B cell (primary cell): ENCODE measurements at regions not wholly inside any gene's neighbourhood (a gene's known extent, or its start where the extent isn't known, plus 50 kb on each side); places are given as distances from the start of the nearest gene placed in this dataset.

Experiments used
- ATAC-seq: fragments of 200-7000 bp; cut with Tn5 transposase; one replicate; pipeline ENCODE4 v1.10.0; 2021; ENCODE audit warnings: low read depth, mild to moderate bottlenecking, moderate number of reproducible peaks, moderate library complexity
- CTCF ChIA-PET: fragments of 350-600 bp; sonication (Branson Sonifier 250); formaldehyde crosslinking; loops from one replicate; lab custom pipeline; 2021; ENCODE audit warnings: antibody characterized with exemption, inconsistent platforms; lab: Charles Lee
- POLR2A ChIA-PET: fragments of 350-600 bp; sonication (Branson Sonifier 250); formaldehyde crosslinking; loops from one replicate; lab custom pipeline; 2021; ENCODE audit warnings: antibody characterized with exemption; lab: Charles Lee
- DNase-seq: peaks from one replicate; pipeline ENCODE4 v3.0.0; 2013
- H2AFZ ChIP-seq: 2 replicates; pipeline ENCODE4 v1.6.1; 2012; ENCODE audit warnings: mild to moderate bottlenecking, low read depth, low read length; ENCODE audit not compliant: insufficient read depth, poor library complexity, severe bottlenecking
- H3K27ac ChIP-seq, 2 donors: 1 replicate in 1 of 2; 2 replicates in 1 of 2; pipeline ENCODE4 v1.5.1; 2012 to 2013; ENCODE audit warnings: low read length in 2 of 2, mild to moderate bottlenecking in 2 of 2, moderate library complexity in 1 of 2
- H3K27me3 ChIP-seq, 4 experiments: fragments of 200-600 bp in 1 of 4; sonication (generic) in 1 of 4; replicated peaks in 1 of 4; 1 replicate in 2 of 4; 2 replicates in 2 of 4; pipeline versions ENCODE4 v1.6.1 to v1.7.0; 2013 to 2016; ENCODE audit warnings: low read length in 3 of 4, mild to moderate bottlenecking in 2 of 4, mixed read lengths in 1 of 4, moderate library complexity in 1 of 4; ENCODE audit not compliant: insufficient read depth in 4 of 4, control insufficient read depth in 3 of 4; ENCODE audit errors: control extremely low read depth in 1 of 4
- H3K36me3 ChIP-seq, 2 experiments: replicated peaks in 1 of 2; 1 replicate in 1 of 2; 2 replicates in 1 of 2; pipeline versions ENCODE4 v1.6.1 to v1.7.1; 2013; ENCODE audit warnings: low read length in 1 of 2; ENCODE audit not compliant: insufficient read depth in 2 of 2, control insufficient read depth in 1 of 2; ENCODE audit errors: control extremely low read depth in 1 of 2, extremely low read depth in 1 of 2
- H3K4me1 ChIP-seq, 2 donors: fragments of 200-600 bp in 1 of 2; sonication (generic) in 1 of 2; 1 replicate in 1 of 2; 2 replicates in 1 of 2; pipeline versions ENCODE4 v1.5.1 to v1.6.1; 2013 to 2017; ENCODE audit warnings: low read length in 2 of 2; ENCODE audit not compliant: control insufficient read depth in 2 of 2, insufficient read depth in 2 of 2
- H3K4me2 ChIP-seq: replicated peaks from 2 replicates; pipeline ENCODE3; 2012; ENCODE audit warnings: mild to moderate bottlenecking, low read depth, low read length; ENCODE audit not compliant: poor library complexity, severe bottlenecking
- H3K4me3 ChIP-seq, 5 experiments: fragments of 200-600 bp in 1 of 5; sonication (generic) in 1 of 5; 1 replicate in 3 of 5; 2 replicates in 2 of 5; pipeline versions ENCODE4 v1.5.1 to v1.7.0; 2011 to 2016; ENCODE audit warnings: low read length in 4 of 5, mild to moderate bottlenecking in 4 of 5, low read depth in 2 of 5, control low read depth in 1 of 5, moderate library complexity in 1 of 5; ENCODE audit not compliant: insufficient read depth in 1 of 5; ENCODE audit errors: control extremely low read depth in 1 of 5, extremely low read depth in 1 of 5
- H3K79me2 ChIP-seq: fragments of 200-600 bp; sonication (generic); one replicate; pipeline ENCODE4 v1.6.0; 2016; ENCODE audit warnings: low read length; ENCODE audit not compliant: control insufficient read depth, insufficient read depth
- H3K9ac ChIP-seq: fragments of 200-600 bp; sonication (generic); 2 replicates; pipeline ENCODE4 v1.6.1; 2017; ENCODE audit warnings: mild to moderate bottlenecking, low read length, moderate library complexity
- H3K9me3 ChIP-seq, 3 donors: one replicate each; pipeline versions ENCODE4 v1.6.1 to v1.7.1; 2013; ENCODE audit warnings: low read length in 2 of 3; ENCODE audit not compliant: control insufficient read depth in 2 of 3, insufficient read depth in 1 of 3; ENCODE audit errors: control extremely low read depth in 1 of 3
- H4K20me1 ChIP-seq: 2 replicates; pipeline ENCODE4 v1.6.0; 2012; ENCODE audit warnings: mild to moderate bottlenecking, low read length; ENCODE audit not compliant: insufficient read depth, control insufficient read depth, poor library complexity, severe bottlenecking
- H3K27ac Mint-ChIP-seq: one replicate; pipeline ENCODE4 v1.8.0; 2021; ENCODE audit warnings: mixed read lengths
- H3K27me3 Mint-ChIP-seq: one replicate; pipeline ENCODE4 v1.8.0; 2021; ENCODE audit warnings: mixed read lengths
- H3K4me1 Mint-ChIP-seq: one replicate; pipeline ENCODE4 v1.8.0; 2021; ENCODE audit warnings: mixed read lengths
- H3K4me3 Mint-ChIP-seq: one replicate; pipeline ENCODE4 v1.8.0; 2021; ENCODE audit warnings: mixed read lengths
- H3K9me3 Mint-ChIP-seq: one replicate; pipeline ENCODE4 v1.8.0; 2022; ENCODE audit warnings: mixed read lengths; ENCODE audit not compliant: insufficient read depth
- CTCF ChIP-seq: fragments of 200-600 bp; IDR thresholded peaks from one replicate; pipeline ENCODE4 v1.8.0; 2022; ENCODE audit warnings: antibody characterized with exemption, mild to moderate bottlenecking
- EZH2 ChIP-seq: IDR thresholded peaks from 2 replicates; pipeline ENCODE4 v1.6.1; 2012; ENCODE audit warnings: borderline replicate concordance, low read depth, mild to moderate bottlenecking, moderate library complexity, low read length; ENCODE audit not compliant: insufficient read depth, poor library complexity, severe bottlenecking
- WGBS: methylation state at CpG from one replicate; pipeline ENCODE4 v1.1.5; 2013; ENCODE audit warnings: missing lambda C conversion rate; ENCODE audit not compliant: insufficient coverage; 5-methylcytosine and 5-hydroxymethylcytosine counted together
- intact Hi-C: fragments of 100-400 bp; cut with micrococcal nuclease; formaldehyde crosslinking; loops from one replicate; pipeline ENCODE4 v1.10.0; 2022

GRCh38 chr4:3361406-3361805, 68.6 kb downstream of the RGS12 start:
- no peak for DNase-seq
- peaks cover 32% of the 10 kb centered on the region for H3K4me1 Mint-ChIP-seq
- H3K27me3 Mint-ChIP-seq = no peaks in the 10 kb centered on the region

GRCh38 chr4:3361896-3362295, 69.1 kb downstream of the RGS12 start:
- no peaks in the 10 kb centered on the region for H3K27me3 Mint-ChIP-seq
- peaks cover 28% of the 10 kb centered on the region for H3K4me1 Mint-ChIP-seq
- ATAC-seq (no peak), DNase-seq (no peak)
- Histone ChIP-seq H3K4me1 (no peaks in the 10 kb centered on the region), H3K9me3 (peaks cover 0 to under 1% (median 0%) of the 10 kb centered on the region in 3 donors), H3K9ac (no peak overlapping the region), H4K20me1 (no peaks in the 10 kb centered on the region), H3K27me3 (no peaks in the 10 kb centered on the region), H3K4me2 (no peak overlapping the region), H3K27ac (no peak overlapping the region), H3K79me2 (no peaks in the 10 kb centered on the region), H3K36me3 (no peaks in the 10 kb centered on the region), H2AFZ (no peak overlapping the region), H3K4me3 (no peak overlapping the region)
- H3K4me3 Mint-ChIP-seq = no peak overlapping the region
- ChIA-PET POLR2A (no interaction called here), CTCF (interaction anchor here (0.9 to 1.2 kb wide), 2 partner anchors 8 to 9 kb away, joined by 3 read pairs; no protein-coding TSS in a partner anchor)
- intact Hi-C loops = no loop called here
- H3K9me3 Mint-ChIP-seq = no peaks in the 10 kb centered on the region
- WGBS = 91% methylated on average over 7 of the region's 12 CpGs
- no peak overlapping the region for H3K27ac Mint-ChIP-seq
- no peak for TF ChIP-seq CTCF
- no peak for TF ChIP-seq EZH2

More at GRCh38 chr4:3361406-3361805, 68.6 kb downstream of the RGS12 start:
- H4K20me1 ChIP-seq = no peaks in the 10 kb centered on the region
- ChIA-PET POLR2A (no interaction called here), CTCF (interaction anchor here (0.9 to 1.2 kb wide), 2 partner anchors 9 kb away, joined by 3 read pairs; no protein-coding TSS in a partner anchor)
- no peaks in the 10 kb centered on the region for H3K9me3 ChIP-seq
- no peak overlapping the region for H3K9ac ChIP-seq
- no peak overlapping the region for H3K27ac Mint-ChIP-seq
- no peaks in the 10 kb centered on the region for H3K27me3 ChIP-seq
- intact Hi-C loops = no loop called here
- H3K4me2 ChIP-seq = no peak overlapping the region
- no peak for ATAC-seq
- no peak overlapping the region for H3K4me3 ChIP-seq
- H2AFZ ChIP-seq = no peak overlapping the region
- no peaks in the 10 kb centered on the region for H3K36me3 ChIP-seq
- no peaks in the 10 kb centered on the region for H3K4me1 ChIP-seq
- no peaks in the 10 kb centered on the region for H3K9me3 Mint-ChIP-seq
- no peak overlapping the region for H3K4me3 Mint-ChIP-seq
- no peak for TF ChIP-seq CTCF
- TF ChIP-seq EZH2 = no peak
- WGBS = 92% methylated on average over 12 of the region's 12 CpGs
- H3K27ac ChIP-seq = no peak overlapping the region
- H3K79me2 ChIP-seq = no peaks in the 10 kb centered on the region
